PC-3 (cell line): ENCODE measurements at regions not wholly inside any gene's neighbourhood (a gene's known extent, or its start where the extent isn't known, plus 50 kb on each side); places are given as distances from the start of the nearest gene placed in this dataset.

Experiments used
- ATAC-seq: fragments of 200-7000 bp; cut with Tn5 transposase; 2 replicates; pipeline ENCODE4 v1.9.1; 2020; ENCODE audit warnings: mild to moderate bottlenecking, moderate library complexity
- BruUV-seq: library from RNA; stranded (reverse); fragments of 400-500 nt; replicated peaks from 2 replicates; lab custom pipeline; 2021; lab: Mats Ljungman, UMichigan
- CTCF ChIA-PET: fragments of 300-600 bp; sonication (Branson Sonifier 250); formaldehyde crosslinking; loops from one replicate; lab custom pipeline; 2022; ENCODE audit warnings: antibody characterized with exemption; lab: Charles Lee
- POLR2A ChIA-PET: fragments of 300-600 bp; sonication (Branson Sonifier 250); formaldehyde crosslinking; loops from one replicate; lab custom pipeline; 2022; ENCODE audit warnings: antibody characterized with exemption; ENCODE audit not compliant: unreplicated experiment; lab: Charles Lee
- DNase-seq: peaks from one replicate; pipeline ENCODE4 v3.0.0-alpha.2; 2015
- H2AFZ ChIP-seq: fragments of 300-600 bp; sonication (generic); 2 replicates; pipeline ENCODE4 v1.6.0; 2016; ENCODE audit warnings: antibody characterized with exemption, low read length
- H3F3A ChIP-seq: fragments of 300-600 bp; sonication (generic); one replicate; pipeline ENCODE4 v1.6.0; 2017; ENCODE audit warnings: antibody characterized with exemption, low read length, control low read depth, mild to moderate bottlenecking; ENCODE audit not compliant: unreplicated experiment
- H3K27ac ChIP-seq: fragments of 300-600 bp; sonication (generic); 2 replicates; pipeline ENCODE4 v1.5.1; 2016; ENCODE audit warnings: mild to moderate bottlenecking, low read length
- H3K27me3 ChIP-seq: fragments of 300-600 bp; sonication (generic); 2 replicates; pipeline ENCODE4 v1.6.1; 2016; ENCODE audit warnings: low read length, mixed read lengths
- H3K36me3 ChIP-seq: fragments of 300-600 bp; sonication (generic); 2 replicates; pipeline ENCODE4 v1.6.1; 2016; ENCODE audit warnings: low read depth, mixed run types, low read length, mixed read lengths
- H3K4me1 ChIP-seq: fragments of 300-600 bp; sonication (generic); 2 replicates; pipeline ENCODE4 v1.5.1; 2016; ENCODE audit warnings: low read length; ENCODE audit not compliant: insufficient read depth
- H3K4me2 ChIP-seq: fragments of 300-600 bp; sonication (generic); 2 replicates; pipeline ENCODE4 v1.6.0; 2016; ENCODE audit warnings: low read length
- H3K4me3 ChIP-seq: fragments of 300-600 bp; sonication (generic); 2 replicates; pipeline ENCODE4 v1.5.1; 2016; ENCODE audit warnings: mild to moderate bottlenecking, low read length, mixed read lengths
- H3K79me2 ChIP-seq: fragments of 300-600 bp; sonication (generic); 2 replicates; pipeline ENCODE4 v1.6.1; 2017; ENCODE audit warnings: low read length, mixed read lengths
- H3K9ac ChIP-seq: fragments of 300-600 bp; sonication (generic); 2 replicates; pipeline ENCODE4 v1.6.0; 2016; ENCODE audit warnings: mild to moderate bottlenecking, low read length
- H3K9me2 ChIP-seq: fragments of 300-600 bp; sonication (generic); replicated peaks from 2 replicates; pipeline ENCODE4 v1.6.1; 2016; ENCODE audit warnings: mixed run types, low read length, mixed read lengths
- H3K9me3 ChIP-seq: fragments of 300-600 bp; sonication (generic); 2 replicates; pipeline ENCODE4 v1.6.1; 2016; ENCODE audit warnings: low read length, mixed read lengths
- H4K20me1 ChIP-seq: fragments of 300-600 bp; sonication (generic); 2 replicates; pipeline ENCODE4 v1.6.1; 2016; ENCODE audit warnings: low read length, mixed read lengths
- EZH2 ChIP-seq: fragments of 300-600 bp; sonication (generic); IDR thresholded peaks from one replicate; pipeline ENCODE4 v1.6.1; 2017; ENCODE audit warnings: antibody characterized with exemption, mild to moderate bottlenecking, low read length; ENCODE audit not compliant: unreplicated experiment
- EZH2phosphoT487 ChIP-seq: fragments of 300-600 bp; sonication (generic); IDR thresholded peaks from 2 replicates; pipeline ENCODE4 v1.6.1; 2018; ENCODE audit warnings: mild to moderate bottlenecking, antibody characterized with exemption, low read length, borderline replicate concordance
- intact Hi-C: fragments of 100-400 bp; cut with micrococcal nuclease; formaldehyde crosslinking; loops from 2 replicates; pipeline ENCODE4 v1.9.0; 2023
- TF ChIP-seq, protein P1 (sequence below): fragments of 300-600 bp; sonication (generic); conservative IDR thresholded peaks from 2 replicates; pipeline ENCODE4 v1.5.1; 2017; ENCODE audit warnings: antibody characterized with exemption, low read depth, mild to moderate bottlenecking, low read length

DNA sequence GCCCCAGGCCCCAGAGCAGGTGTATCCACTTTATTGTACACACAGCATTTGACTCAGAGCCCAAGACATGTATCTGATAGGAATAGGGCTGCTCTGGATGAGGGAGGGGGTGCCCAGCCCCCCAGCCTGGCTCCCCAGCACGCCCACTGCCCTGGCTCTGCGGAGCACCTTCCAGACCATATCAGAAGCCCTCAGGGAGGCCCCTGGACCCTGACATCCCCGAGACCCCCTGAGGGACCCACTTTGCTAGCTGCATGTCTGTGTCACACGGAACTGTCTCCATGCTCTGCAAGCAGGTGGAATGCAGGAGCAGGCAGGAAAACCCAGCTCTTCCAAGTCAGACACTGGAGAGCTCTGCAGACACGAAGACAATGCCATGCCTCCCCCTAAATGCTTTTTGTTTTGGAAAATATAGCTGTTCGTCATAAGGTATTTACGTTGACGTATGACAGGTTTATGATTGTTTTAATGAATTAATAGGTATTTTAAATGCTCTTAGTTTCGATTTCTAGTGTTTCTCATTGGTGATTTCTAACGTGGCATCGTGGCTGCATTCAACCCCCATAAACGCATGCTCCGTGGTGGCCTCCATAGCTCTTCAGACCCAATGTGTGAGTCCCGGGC lies 92.8 kb upstream of the INSIG1 start:
- POLR2A ChIA-PET, result interaction anchor here (0.6 to 1.6 kb wide), 3 partner anchors 9 to 573 kb away, joined by 4 to 12 read pairs (median 4); no protein-coding TSS in a partner anchor
- intact Hi-C loops, result loop anchor here (1.0 to 10.0 kb wide), 3 partner anchors 25 to 200 kb away; partner anchors contain the start of genes INSIG1 and PAXIP1
- H3K27me3 ChIP-seq, result no peaks in the 10 kb centered on the region
- H3K4me1 ChIP-seq, result peaks cover 37% of the 10 kb centered on the region
- H3K4me3 ChIP-seq, result peak overlapping the region; percentile 62; the same call in 1 of the 2 replicates
- no peaks in the 10 kb centered on the region for H3F3A ChIP-seq
- no peaks in the 10 kb centered on the region for H3K9me2 ChIP-seq
- peak overlapping the region; percentile 97 for H3K27ac ChIP-seq
- H2AFZ ChIP-seq, result peak overlapping the region; percentile 70
- TF ChIP-seq EZH2 (no peak), EZH2phosphoT487 (no peak)
- TF ChIP-seq, protein P1, sequence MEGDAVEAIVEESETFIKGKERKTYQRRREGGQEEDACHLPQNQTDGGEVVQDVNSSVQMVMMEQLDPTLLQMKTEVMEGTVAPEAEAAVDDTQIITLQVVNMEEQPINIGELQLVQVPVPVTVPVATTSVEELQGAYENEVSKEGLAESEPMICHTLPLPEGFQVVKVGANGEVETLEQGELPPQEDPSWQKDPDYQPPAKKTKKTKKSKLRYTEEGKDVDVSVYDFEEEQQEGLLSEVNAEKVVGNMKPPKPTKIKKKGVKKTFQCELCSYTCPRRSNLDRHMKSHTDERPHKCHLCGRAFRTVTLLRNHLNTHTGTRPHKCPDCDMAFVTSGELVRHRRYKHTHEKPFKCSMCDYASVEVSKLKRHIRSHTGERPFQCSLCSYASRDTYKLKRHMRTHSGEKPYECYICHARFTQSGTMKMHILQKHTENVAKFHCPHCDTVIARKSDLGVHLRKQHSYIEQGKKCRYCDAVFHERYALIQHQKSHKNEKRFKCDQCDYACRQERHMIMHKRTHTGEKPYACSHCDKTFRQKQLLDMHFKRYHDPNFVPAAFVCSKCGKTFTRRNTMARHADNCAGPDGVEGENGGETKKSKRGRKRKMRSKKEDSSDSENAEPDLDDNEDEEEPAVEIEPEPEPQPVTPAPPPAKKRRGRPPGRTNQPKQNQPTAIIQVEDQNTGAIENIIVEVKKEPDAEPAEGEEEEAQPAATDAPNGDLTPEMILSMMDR, result no peak
- peak overlapping the region; percentile 84 for H3K4me2 ChIP-seq
- ATAC-seq, result no peak
- BruUV-seq, result no TSS peak
- peak overlapping the region; percentile 90 for H3K9ac ChIP-seq
- no peaks in the 10 kb centered on the region for H3K36me3 ChIP-seq
- no peak for DNase-seq
- no peaks in the 10 kb centered on the region for H3K79me2 ChIP-seq
- CTCF ChIA-PET, result interaction anchor here (1.0 kb wide), 1 partner anchor 140 kb away, joined by 4 read pairs; no protein-coding TSS in a partner anchor
- no peaks in the 10 kb centered on the region for H4K20me1 ChIP-seq
- no peaks in the 10 kb centered on the region for H3K9me3 ChIP-seq

- Histone ChIP-seq H2AFZ (peak overlapping the region; percentile 70), H3K27me3 (no peaks in the 10 kb centered on the region), H3K27ac (peak overlapping the region; percentile 97), H3K9me2 (no peaks in the 10 kb centered on the region), H3K79me2 (no peaks in the 10 kb centered on the region), H3K36me3 (no peaks in the 10 kb centered on the region), H4K20me1 (no peaks in the 10 kb centered on the region), H3K4me3 (peak overlapping the region; percentile 62), H3K4me2 (peak overlapping the region; percentile 84), H3F3A (no peaks in the 10 kb centered on the region), H3K9me3 (no peaks in the 10 kb centered on the region), H3K4me1 (peaks cover 42% of the 10 kb centered on the region), H3K9ac (peak overlapping the region; percentile 90)
- CTCF ChIA-PET, result interaction anchor here (1.0 to 1.1 kb wide), 2 partner anchors 140 to 278 kb away, joined by 4 read pairs; no protein-coding TSS in a partner anchor
- TSS peak; percentile 92 for BruUV-seq
- ATAC-seq (peak; percentile 87), DNase-seq (peak; percentile 94)
- intact Hi-C loops, result loop anchor here (1.0 to 10.0 kb wide), 3 partner anchors 25 to 201 kb away; partner anchors contain the start of genes INSIG1 and PAXIP1
- TF ChIP-seq EZH2phosphoT487 (no peak), EZH2 (no peak)
- TF ChIP-seq, protein P1, result no peak
- POLR2A ChIA-PET, result interaction anchor here (0.6 to 1.6 kb wide), 3 partner anchors 9 to 572 kb away, joined by 4 to 12 read pairs (median 4); no protein-coding TSS in a partner anchor
Measured at GRCh38 chr7:155205368-155206317, 92.0 kb upstream of the INSIG1 start.
